GM21786 (cell line): ENCODE measurements at regions not wholly inside any gene's neighbourhood (a gene's known extent, or its start where the extent isn't known, plus 50 kb on each side); places are given as distances from the start of the nearest gene placed in this dataset.
A peak's percentile ranks its signal among the peaks of the same experiment; 100 is the strongest.
"Not testable (repeated sequence)": the region's sequence is repeated elsewhere in the genome, so short reads cannot be mapped to it uniquely, and the experiment has no call there.

ENCODE experiments used
- ATAC-seq: cut with Tn5 transposase; IDR thresholded peaks from one replicate; pipeline ENCODE4 v1.9.1; 2021; ENCODE audit not compliant: unreplicated experiment

GRCh38 chr7:32228601-32229000, 158.4 kb upstream of the PDE1C start:
- no peak for ATAC-seq

DNA sequence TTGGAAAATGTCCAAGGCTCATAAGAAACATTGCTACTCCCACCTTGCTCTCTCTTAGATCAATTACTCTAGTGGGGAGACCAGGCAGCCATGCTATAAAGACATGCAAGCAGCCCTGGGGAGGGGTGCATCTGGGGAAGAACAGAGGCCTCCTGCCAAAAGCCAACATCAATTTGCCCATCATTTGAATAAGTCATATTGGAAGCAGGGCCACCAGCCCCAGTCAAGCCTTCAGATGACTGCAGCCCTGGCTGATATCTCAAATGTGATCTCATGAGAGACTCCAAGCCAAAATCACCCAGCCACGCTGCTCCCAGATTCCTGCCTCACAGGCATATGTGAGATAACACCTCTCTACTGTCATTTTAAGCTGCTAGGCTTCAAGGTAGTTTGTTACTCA, 157.5 kb upstream of the PDE1C start:
- ATAC-seq = no peak

GRCh38 chr7:32224276-32224675, 154.1 kb upstream of the PDE1C start:
- ATAC-seq = no peak

DNA sequence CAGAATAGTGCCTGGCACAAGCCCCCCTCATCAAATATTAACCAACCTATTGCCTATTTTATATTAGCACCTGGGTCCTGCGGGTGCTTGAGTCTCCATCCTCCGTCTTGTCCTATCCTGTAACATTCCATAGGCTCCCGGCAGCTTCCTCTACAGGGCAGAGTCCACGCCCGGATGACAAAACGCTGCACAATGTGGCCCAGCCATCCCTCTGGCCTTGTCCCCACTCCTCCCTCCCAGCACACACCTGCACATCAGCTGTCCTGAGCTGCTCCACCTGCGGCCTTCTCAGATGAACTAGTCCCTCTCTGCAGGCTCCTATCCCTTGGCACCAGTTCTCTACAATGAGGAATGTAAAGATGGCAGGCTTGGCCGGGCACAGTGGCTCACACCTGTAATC, 153.5 kb upstream of the PDE1C start:
- no peak for ATAC-seq

DNA sequence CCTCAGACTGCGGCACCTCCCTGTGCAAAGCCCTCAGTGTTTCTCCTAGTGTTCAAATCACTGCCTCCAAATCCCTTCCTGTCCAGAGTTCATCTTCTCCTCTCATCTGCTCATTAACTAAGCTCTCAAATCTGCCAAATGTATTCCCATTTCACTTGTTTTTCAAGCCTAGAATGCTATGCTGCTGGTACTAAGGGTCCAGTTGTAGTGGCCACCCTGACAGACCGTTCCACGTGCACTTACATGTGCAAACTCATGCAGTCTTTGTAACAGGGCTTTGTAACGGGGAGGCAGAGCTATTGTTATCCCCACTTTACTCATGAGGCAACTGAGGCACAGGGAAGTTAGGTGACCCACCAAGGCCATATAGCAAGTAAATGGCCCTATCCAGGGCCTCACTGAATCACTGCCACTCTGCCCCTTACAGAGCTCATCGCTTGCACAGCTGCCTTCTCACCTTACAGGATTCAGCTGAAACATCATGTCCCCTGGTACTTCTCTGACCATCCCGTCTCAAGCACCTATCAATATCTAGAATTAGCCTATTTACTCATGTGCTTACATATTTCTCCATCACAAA, 153.0 kb upstream of the PDE1C start:
- ATAC-seq = no peak

DNA sequence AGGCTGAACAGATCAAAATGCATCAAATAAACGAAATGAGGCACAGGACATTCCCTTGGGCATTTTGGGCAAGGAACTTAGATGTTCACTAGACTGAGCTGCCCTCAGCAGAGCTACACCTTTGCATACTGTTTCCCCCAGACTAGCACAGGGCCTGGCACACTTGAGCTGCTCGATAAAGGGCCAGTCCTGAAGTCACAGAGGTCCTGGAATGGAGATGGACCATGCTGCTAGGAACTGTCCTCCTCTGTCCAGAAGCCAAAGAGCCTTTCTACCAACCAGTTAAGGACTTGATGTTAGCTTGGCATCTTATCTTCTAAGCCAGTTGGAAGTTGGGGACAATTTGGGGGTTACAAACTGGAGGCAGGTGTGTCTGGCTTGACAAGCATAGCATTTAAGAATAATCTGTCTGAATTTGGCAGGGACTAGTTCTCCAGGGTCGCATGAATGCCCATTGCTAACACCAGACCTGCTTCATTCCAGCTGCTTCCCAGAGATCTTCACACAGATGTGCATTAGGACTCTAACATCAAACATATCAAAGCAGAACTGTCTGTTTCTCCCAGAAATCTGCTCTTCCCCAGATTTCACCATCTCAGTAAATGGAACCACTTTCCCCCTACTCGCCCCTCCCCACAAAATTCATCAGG, 152.2 kb upstream of the PDE1C start:
- ATAC-seq = no peak

DNA sequence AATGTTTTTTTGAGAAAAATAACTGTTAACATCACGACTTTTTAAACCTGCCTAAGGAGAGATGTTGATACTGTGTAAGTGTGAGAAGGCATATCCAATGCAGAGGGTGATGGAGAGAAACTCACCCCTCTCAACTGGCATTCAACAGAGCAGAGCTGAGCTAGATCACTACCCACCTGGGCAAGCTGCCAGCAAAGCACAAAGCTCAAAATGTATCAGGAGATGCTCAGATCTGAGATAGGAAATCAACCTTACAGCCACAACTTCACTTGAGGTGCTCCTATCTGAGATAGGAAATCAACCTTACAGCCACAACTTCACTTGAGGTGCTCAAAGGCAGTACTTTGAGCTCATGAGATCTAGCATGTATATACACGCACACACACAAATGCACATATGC, 151.5 kb upstream of the PDE1C start:
- no peak for ATAC-seq

DNA sequence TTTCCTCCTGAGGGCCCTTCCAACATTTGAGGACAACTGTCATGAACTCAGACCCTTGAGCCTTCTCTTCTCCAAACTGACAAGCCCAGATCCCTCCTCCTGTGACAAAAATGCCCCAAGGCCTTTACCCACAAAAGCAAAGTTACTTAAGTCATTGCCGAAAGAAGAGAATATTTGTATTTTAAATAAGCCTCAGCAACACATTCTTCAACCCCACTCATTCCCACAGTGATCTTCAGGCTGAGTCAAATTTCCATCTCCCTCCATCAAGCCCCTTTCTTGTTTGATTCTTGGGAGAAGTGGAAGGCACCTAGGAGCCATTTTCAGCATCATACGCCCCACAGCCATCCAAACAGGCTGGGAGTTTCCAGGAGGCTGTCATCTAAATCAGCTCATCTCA, 150.8 kb upstream of the PDE1C start:
- ATAC-seq = no peak

DNA sequence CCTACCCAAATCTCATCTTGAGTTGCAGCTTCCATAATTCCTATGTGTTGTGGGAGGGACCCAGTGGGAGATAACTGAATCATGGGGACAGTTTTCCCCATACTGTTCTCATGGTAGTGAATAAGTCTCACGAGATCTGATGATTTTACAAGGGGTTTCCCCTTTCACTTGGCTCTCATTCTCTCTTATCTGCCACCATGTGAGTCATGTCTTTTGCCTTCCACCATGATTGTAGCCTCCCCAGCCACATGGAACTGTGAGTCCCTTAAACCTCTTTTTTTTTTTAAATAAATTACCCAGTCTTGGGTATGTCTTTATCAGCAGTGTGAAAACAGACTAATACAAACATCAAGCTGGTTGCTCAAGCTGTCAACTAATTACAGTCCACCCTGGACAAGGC, 149.6 kb upstream of the PDE1C start:
- ATAC-seq = not testable (repeated sequence)

GRCh38 chr7:32219416-32219815, 149.2 kb upstream of the PDE1C start:
- no peak for ATAC-seq

GRCh38 chr7:32218741-32219288, 148.6 kb upstream of the PDE1C start:
- ATAC-seq = no peak

DNA sequence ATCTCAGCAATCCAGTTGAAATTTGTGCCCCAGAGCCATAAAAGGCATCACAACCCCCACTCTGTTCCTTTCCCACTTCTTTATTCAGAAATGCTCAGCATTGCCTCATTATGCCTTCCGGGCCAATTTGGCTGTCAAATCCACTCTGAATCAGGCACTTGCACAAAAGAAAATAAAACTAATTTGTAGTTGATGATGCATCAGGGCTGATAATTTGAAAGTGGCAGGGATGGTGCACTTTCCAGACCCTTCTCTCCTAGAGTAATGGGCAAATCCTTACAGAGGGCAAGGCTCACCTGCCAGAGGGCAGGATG, 147.9 kb upstream of the PDE1C start:
- ATAC-seq = no peak

- ATAC-seq = no peak
These were observed 147.3 kb upstream of the PDE1C start for GRCh38 chr7:32217341-32218153.

DNA sequence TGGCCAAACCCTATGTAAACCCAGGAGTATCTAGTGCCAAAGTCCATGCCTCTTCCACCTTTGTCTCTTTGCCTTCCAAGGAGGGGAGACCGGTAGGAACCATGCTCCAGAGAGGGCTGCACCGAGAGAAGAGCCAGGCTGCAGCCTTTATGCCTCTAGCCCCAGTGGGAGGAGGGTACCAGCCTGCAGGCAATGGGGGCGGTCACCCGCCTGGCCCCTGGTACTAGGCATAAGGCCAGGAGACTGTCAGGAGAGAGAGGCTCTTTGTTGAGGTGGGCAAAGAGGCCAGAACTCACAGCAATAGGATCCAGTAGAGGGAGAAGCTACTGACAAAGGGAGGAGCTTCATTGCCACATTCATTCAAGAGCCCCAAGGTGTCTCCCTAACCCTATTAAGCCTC, 146.6 kb upstream of the PDE1C start:
- no peak for ATAC-seq

DNA sequence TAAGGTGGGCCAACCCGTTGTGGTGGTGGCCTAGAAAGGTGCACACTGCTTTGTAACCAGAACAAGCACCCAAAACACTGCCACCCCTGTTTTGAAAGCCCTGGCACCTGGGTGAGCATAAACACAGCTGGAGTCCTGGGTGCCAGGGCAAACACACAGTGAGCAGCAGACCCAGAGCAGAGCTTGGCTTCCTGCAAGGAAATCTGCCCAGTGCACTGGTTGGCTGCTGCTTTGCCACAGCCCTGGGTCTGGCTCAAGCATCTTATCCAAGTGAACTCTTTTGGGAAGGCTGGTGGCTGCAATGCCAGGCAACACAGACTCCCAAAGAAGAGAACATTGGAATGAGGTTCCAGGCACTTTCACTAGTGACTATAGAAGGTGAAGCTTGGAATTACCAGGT, 145.5 kb upstream of the PDE1C start:
- ATAC-seq = no peak

GRCh38 chr7:32214913-32215312, 144.7 kb upstream of the PDE1C start:
- no peak for ATAC-seq

DNA sequence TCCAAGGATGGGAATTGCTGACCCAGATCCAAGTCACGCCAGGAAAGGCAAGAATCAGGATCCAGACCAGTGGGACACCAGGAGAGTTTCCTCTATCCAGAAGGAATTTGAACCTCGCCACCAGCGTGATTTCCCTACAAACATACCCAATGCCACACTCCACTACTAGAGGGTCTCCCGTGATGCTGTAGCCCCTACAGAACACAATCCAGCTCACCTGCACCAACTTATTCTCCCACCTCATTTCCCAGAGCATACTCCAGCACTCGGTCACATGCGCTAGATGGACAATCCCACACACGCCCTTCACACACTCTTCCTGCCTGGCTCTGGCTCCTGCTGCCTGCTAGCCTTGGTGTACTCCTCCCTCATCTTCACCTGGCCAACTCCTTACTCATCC, 142.1 kb upstream of the PDE1C start:
- no peak for ATAC-seq

DNA sequence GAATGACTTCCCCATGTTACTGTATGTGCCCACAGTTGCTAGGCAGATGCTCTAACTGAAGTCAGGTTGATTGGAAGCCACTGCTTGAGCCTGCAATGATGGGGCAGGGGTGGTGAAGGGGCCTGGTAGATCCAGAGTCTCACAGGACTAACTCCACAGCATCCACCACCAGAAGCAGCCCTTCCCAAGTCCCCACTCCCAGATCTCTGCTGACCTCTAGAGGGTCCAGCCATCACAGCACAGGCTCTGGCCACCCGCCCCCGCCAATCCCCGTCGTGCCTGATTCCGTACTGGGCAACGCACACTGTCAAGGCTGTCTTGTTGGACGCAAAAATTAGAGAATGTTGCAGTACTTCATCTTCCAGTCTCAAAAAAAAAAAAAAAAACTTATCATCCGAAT, 136.8 kb upstream of the PDE1C start:
- ATAC-seq = no peak

- ATAC-seq = no peak
These were observed 136.3 kb upstream of the PDE1C start for GRCh38 chr7:32206488-32206887.

- not testable (repeated sequence) for ATAC-seq
These were observed 135.2 kb upstream of the PDE1C start for GRCh38 chr7:32205298-32205824.

DNA sequence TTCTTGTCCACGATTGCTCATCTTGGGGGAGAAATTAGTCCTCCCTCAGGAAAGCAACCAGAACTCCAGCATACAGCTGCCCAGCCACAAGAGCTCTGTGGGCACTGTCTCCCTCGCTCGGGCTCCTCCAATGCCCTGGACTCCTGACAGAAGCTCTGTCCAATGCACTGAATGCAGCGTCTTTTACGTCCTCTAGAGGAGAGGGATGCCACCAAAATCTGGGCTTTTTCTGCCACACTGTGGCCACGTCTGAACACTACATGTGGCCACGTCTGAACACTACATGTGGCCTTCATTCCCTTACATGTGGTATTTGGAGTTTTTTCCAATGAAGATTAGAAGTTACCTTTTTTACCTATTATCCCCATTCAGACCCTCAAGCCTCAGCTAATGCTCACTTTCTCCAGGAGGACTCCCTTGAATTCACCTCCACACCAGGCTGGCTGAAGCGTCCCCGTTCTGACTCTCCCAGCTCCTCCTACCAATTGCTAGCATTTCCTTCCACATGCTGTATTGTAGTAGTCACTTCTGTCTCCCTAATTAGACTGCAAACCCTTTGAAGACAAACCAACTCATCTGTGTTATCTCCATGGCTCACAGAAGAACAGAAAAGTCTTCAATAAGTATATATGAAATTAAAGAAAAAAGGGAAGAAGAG, 134.3 kb upstream of the PDE1C start:
- peak; percentile 85 for ATAC-seq
